ENCODE measurements at regions not wholly inside any gene's neighbourhood (a gene's known extent, or its start where the extent isn't known, plus 50 kb on each side); places are given as distances from the start of the nearest gene placed in this dataset.

- no peaks in the 10 kb centered on the region for H3K36me3 ChIP-seq
- peak; percentile 28 for DNase-seq
- intact Hi-C loops (cut with DNase I; ENCODE audit: low total_unique reads): no loop called here
- no peaks in the 10 kb centered on the region for H3K27me3 ChIP-seq
- no peak overlapping the region for H3K4me3 ChIP-seq
- TF ChIP-seq EP300 (IDR thresholded peaks at IDR 0.05) (no peak), POLR2AphosphoS5 (IDR thresholded peaks at IDR 0.05) (no peak), CTCF (IDR thresholded peaks at IDR 0.05) (no peak), POLR2A (IDR thresholded peaks at IDR 0.05) (no peak)
- 34 to 56% (median 40%) methylated on average over 6 of the region's 6 CpGs for WGBS, 5 donors
- no peaks in the 10 kb centered on the region for H3K4me1 ChIP-seq
- no peak overlapping the region for H3K27ac ChIP-seq
- H3K9me3 ChIP-seq: no peaks in the 10 kb centered on the region
Observed at GRCh38 chr4:92120810-92121498, 182.8 kb upstream of the GRID2 start.

- TF ChIP-seq POLR2AphosphoS5 (IDR thresholded peaks at IDR 0.05) (no peak), POLR2A (IDR thresholded peaks at IDR 0.05) (no peak), EP300 (IDR thresholded peaks at IDR 0.05) (no peak), CTCF (IDR thresholded peaks at IDR 0.05) (no peak)
- no peaks in the 10 kb centered on the region for H3K36me3 ChIP-seq
- intact Hi-C loops (cut with DNase I; ENCODE audit: low total_unique reads): no loop called here
- H3K9me3 ChIP-seq: peaks cover 0 to 2% (median 0%) of the 10 kb centered on the region in 4 donors
- 83 to 95% (median 90%) methylated on average over 3 of the region's 3 CpGs for WGBS, 5 donors
- H3K27me3 ChIP-seq: no peaks in the 10 kb centered on the region
- no peak for DNase-seq
- H3K4me3 ChIP-seq: no peak overlapping the region
- no peaks in the 10 kb centered on the region for H3K4me1 ChIP-seq
- no peak overlapping the region for H3K27ac ChIP-seq
Observed at GRCh38 chr4:92122911-92123310, 180.9 kb upstream of the GRID2 start.

GRCh38 chr4:92128676-92129075 is 175.1 kb upstream of the GRID2 start:
- peaks cover 0 to 13% (median 5%) of the 10 kb centered on the region in 4 donors for H3K9me3 ChIP-seq
- 60 to 97% (median 84%) methylated on average over 1 of the region's 1 CpG for WGBS, 5 donors
- no peak overlapping the region for H3K27ac ChIP-seq
- H3K4me3 ChIP-seq: no peak overlapping the region
- no peaks in the 10 kb centered on the region for H3K36me3 ChIP-seq
- no peaks in the 10 kb centered on the region for H3K27me3 ChIP-seq
- no peaks in the 10 kb centered on the region for H3K4me1 ChIP-seq
- TF ChIP-seq POLR2A (IDR thresholded peaks at IDR 0.05): no peak
- TF ChIP-seq CTCF (IDR thresholded peaks at IDR 0.05): no peak
- no peak for TF ChIP-seq EP300 (IDR thresholded peaks at IDR 0.05)
- TF ChIP-seq POLR2AphosphoS5 (IDR thresholded peaks at IDR 0.05): no peak
- DNase-seq: no peak
- intact Hi-C loops (cut with DNase I; ENCODE audit: low total_unique reads): no loop called here

GRCh38 chr4:92129408-92129994 is 174.3 kb upstream of the GRID2 start:
- 79 to 81% (median 80%) methylated on average over 3 to 5 of the region's 5 CpGs for WGBS, 5 donors
- no peak for DNase-seq

More at GRCh38 chr4:92129408-92129994, 174.3 kb upstream of the GRID2 start:
- intact Hi-C loops (cut with DNase I; ENCODE audit: low total_unique reads): no loop called here
- no peaks in the 10 kb centered on the region for H3K36me3 ChIP-seq
- peaks cover 0 to 13% (median 5%) of the 10 kb centered on the region in 4 donors for H3K9me3 ChIP-seq
- H3K27ac ChIP-seq: no peak overlapping the region
- TF ChIP-seq POLR2AphosphoS5 (IDR thresholded peaks at IDR 0.05): no peak
- TF ChIP-seq POLR2A (IDR thresholded peaks at IDR 0.05): no peak
- TF ChIP-seq EP300 (IDR thresholded peaks at IDR 0.05): no peak
- TF ChIP-seq CTCF (IDR thresholded peaks at IDR 0.05): no peak
- H3K27me3 ChIP-seq: no peaks in the 10 kb centered on the region
- no peak overlapping the region for H3K4me3 ChIP-seq
- no peaks in the 10 kb centered on the region for H3K4me1 ChIP-seq
